ENCODE measurements at regions not wholly inside any gene's neighbourhood (a gene's known extent, or its start where the extent isn't known, plus 50 kb on each side); places are given as distances from the start of the nearest gene placed in this dataset.

GRCh38 chr18:22257022-22257543 is 87.7 kb downstream of the GATA6 start:
- DNase-seq (no peak), ATAC-seq (ENCODE audit: insufficient read depth, low read depth) (no peak)
- Histone ChIP-seq H2AFZ (ENCODE audit: low read depth, low read length) (no peak overlapping the region), H4K20me1 (ENCODE audit: insufficient read depth, low read length) (no peaks in the 10 kb centered on the region), H3K9me3 (ENCODE audit: insufficient read depth, low read length, severe bottlenecking) (no peaks in the 10 kb centered on the region), H3K36me3 (ENCODE audit: insufficient read depth, low read length) (no peaks in the 10 kb centered on the region), H3K4me1 (ENCODE audit: insufficient read depth, low read length) (no peaks in the 10 kb centered on the region; the same call in 1 of the 2 replicates), H3K4me3 (ENCODE audit: low read depth in 1 of 2, low read length in 2 of 2) (no peak overlapping the region), H3K9ac (ENCODE audit: low read depth, low read length) (no peak overlapping the region), H3K27ac (ENCODE audit: low read length) (no peak overlapping the region), H3K79me2 (ENCODE audit: insufficient read depth, low read length) (no peaks in the 10 kb centered on the region), H3K27me3 (ENCODE audit: insufficient read depth, low read length, poor library complexity) (no peaks in the 10 kb centered on the region), H3K4me2 (ENCODE audit: insufficient read depth, low read length) (no peak overlapping the region)
- TF ChIP-seq CTCF (IDR thresholded peaks at IDR 0.05; ENCODE audit: borderline replicate concordance, extremely low read depth, low read length, poor library complexity, severe bottlenecking) (no peak), EZH2 (IDR thresholded peaks at IDR 0.05; ENCODE audit: borderline replicate concordance, low read depth, low read length, severe bottlenecking) (no peak)

GRCh38 chr18:22254088-22254487 is 84.7 kb downstream of the GATA6 start:
- H3K79me2 ChIP-seq (ENCODE audit: insufficient read depth, low read length): no peaks in the 10 kb centered on the region
- H3K27ac ChIP-seq (ENCODE audit: low read length): no peak overlapping the region
- H3K9ac ChIP-seq (ENCODE audit: low read depth, low read length): no peak overlapping the region
- H4K20me1 ChIP-seq (ENCODE audit: insufficient read depth, low read length): no peaks in the 10 kb centered on the region
- H3K4me3 ChIP-seq (ENCODE audit: low read depth in 1 of 2, low read length in 2 of 2): no peak overlapping the region
- no peaks in the 10 kb centered on the region; the same call in 1 of the 2 replicates for H3K4me1 ChIP-seq (ENCODE audit: insufficient read depth, low read length)
- no peak overlapping the region for H2AFZ ChIP-seq (ENCODE audit: low read depth, low read length)
- no peak overlapping the region for H3K4me2 ChIP-seq (ENCODE audit: insufficient read depth, low read length)
- ATAC-seq (ENCODE audit: insufficient read depth, low read depth): no peak
- no peaks in the 10 kb centered on the region for H3K9me3 ChIP-seq (ENCODE audit: insufficient read depth, low read length, severe bottlenecking)
- no peaks in the 10 kb centered on the region for H3K36me3 ChIP-seq (ENCODE audit: insufficient read depth, low read length)
- no peak for DNase-seq
- H3K27me3 ChIP-seq (ENCODE audit: insufficient read depth, low read length, poor library complexity): no peaks in the 10 kb centered on the region
- TF ChIP-seq CTCF (IDR thresholded peaks at IDR 0.05; ENCODE audit: borderline replicate concordance, extremely low read depth, low read length, poor library complexity, severe bottlenecking) (no peak), EZH2 (IDR thresholded peaks at IDR 0.05; ENCODE audit: borderline replicate concordance, low read depth, low read length, severe bottlenecking) (no peak)

- Histone ChIP-seq H3K9me3 (ENCODE audit: insufficient read depth, low read length, severe bottlenecking) (no peaks in the 10 kb centered on the region), H3K36me3 (ENCODE audit: insufficient read depth, low read length) (no peaks in the 10 kb centered on the region), H2AFZ (ENCODE audit: low read depth, low read length) (no peak overlapping the region), H3K27ac (ENCODE audit: low read length) (no peak overlapping the region), H3K27me3 (ENCODE audit: insufficient read depth, low read length, poor library complexity) (no peaks in the 10 kb centered on the region), H4K20me1 (ENCODE audit: insufficient read depth, low read length) (no peaks in the 10 kb centered on the region), H3K4me2 (ENCODE audit: insufficient read depth, low read length) (no peak overlapping the region), H3K4me1 (ENCODE audit: insufficient read depth, low read length) (no peaks in the 10 kb centered on the region; the same call in 1 of the 2 replicates), H3K4me3 (ENCODE audit: low read depth in 1 of 2, low read length in 2 of 2) (no peak overlapping the region), H3K79me2 (ENCODE audit: insufficient read depth, low read length) (no peaks in the 10 kb centered on the region), H3K9ac (ENCODE audit: low read depth, low read length) (no peak overlapping the region)
- DNase-seq (no peak), ATAC-seq (ENCODE audit: insufficient read depth, low read depth) (no peak)
- TF ChIP-seq EZH2 (IDR thresholded peaks at IDR 0.05; ENCODE audit: borderline replicate concordance, low read depth, low read length, severe bottlenecking) (no peak), CTCF (IDR thresholded peaks at IDR 0.05; ENCODE audit: borderline replicate concordance, extremely low read depth, low read length, poor library complexity, severe bottlenecking) (no peak)
Measured at GRCh38 chr18:22253676-22254075, 84.3 kb downstream of the GATA6 start.
